Muscle layer of duodenum (tissue), 2 donors: ENCODE measurements at regions not wholly inside any gene's neighbourhood (a gene's known extent, or its start where the extent isn't known, plus 50 kb on each side); places are given as distances from the start of the nearest gene placed in this dataset.

Experiments
- H3K27ac ChIP-seq: one replicate; pipeline ENCODE4 v1.7.0; 2013; ENCODE audit warnings: mild to moderate bottlenecking, low read length
- H3K27me3 ChIP-seq: one replicate; pipeline ENCODE4 v1.7.0; 2013; ENCODE audit warnings: low read depth, mild to moderate bottlenecking, control low read depth, low read length
- H3K36me3 ChIP-seq, 2 donors: one replicate each; pipeline ENCODE4 v1.7.0; 2013; ENCODE audit warnings: low read length in 2 of 2, control low read depth in 1 of 2, mild to moderate bottlenecking in 1 of 2; ENCODE audit not compliant: insufficient read depth in 2 of 2, control insufficient read depth in 1 of 2
- H3K4me1 ChIP-seq, 2 donors: one replicate each; pipeline ENCODE4 v1.7.0; 2013; ENCODE audit warnings: low read length in 2 of 2, mild to moderate bottlenecking in 2 of 2, control low read depth in 1 of 2, moderate library complexity in 1 of 2; ENCODE audit not compliant: insufficient read depth in 2 of 2, control insufficient read depth in 1 of 2
- H3K4me3 ChIP-seq, 2 donors: one replicate each; pipeline ENCODE4 v1.7.0; 2013; ENCODE audit warnings: low read length in 2 of 2, low read depth in 1 of 2, mild to moderate bottlenecking in 1 of 2
- H3K9me3 ChIP-seq, 2 donors: one replicate each; pipeline ENCODE4 v1.7.0; 2013; ENCODE audit warnings: low read length in 2 of 2, control low read depth in 1 of 2, mild to moderate bottlenecking in 1 of 2; ENCODE audit not compliant: control insufficient read depth in 1 of 2
- donor health status: healthy.

DNA sequence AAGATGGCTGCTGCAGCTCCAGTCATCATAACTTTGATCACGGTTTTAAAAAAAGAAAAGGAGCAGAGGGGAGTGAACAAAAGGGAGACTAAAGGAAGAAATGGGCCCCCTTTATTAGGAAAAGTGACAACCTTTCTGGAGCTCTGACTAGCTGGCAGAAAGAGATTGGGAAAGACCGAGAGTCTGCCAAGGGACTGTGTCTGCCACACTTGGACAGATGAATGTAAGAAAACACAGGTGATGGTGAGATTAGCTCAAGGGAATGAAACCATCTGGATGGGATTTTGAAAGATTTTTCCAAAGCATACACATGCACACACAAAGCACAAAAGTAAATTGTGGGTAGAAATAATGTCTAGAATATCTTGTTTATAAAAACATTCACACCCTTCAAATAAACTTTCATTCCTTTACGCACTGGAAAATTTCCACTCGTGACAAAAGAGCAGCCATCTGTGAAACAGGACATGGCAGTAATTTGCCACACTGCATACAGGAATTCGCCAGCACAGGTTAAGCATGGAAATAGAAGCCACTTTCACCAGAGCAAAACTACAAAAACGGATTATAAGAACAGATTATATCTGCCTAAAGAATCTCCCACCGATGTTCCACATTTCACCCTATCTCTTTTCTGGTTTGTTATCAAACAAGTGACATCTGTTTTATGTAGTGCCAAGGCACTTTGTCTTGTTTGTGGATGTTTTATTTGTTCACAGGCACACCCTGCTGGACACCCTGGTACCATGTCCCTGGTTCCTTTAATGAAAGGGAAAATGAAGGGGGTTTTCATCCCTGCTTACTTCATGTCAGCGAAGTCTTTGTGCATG lies 819.5 kb downstream of the DIAPH3 start:
- H3K27ac ChIP-seq: no peak overlapping the region
- H3K27me3 ChIP-seq: no peaks in the 10 kb centered on the region
- no peaks in the 10 kb centered on the region for H3K9me3 ChIP-seq
- H3K4me3 ChIP-seq: no peak overlapping the region
- H3K36me3 ChIP-seq: no peaks in the 10 kb centered on the region
- H3K4me1 ChIP-seq: peaks cover 0 to 17% of the 10 kb centered on the region in 2 donors

- no peaks in the 10 kb centered on the region for H3K27me3 ChIP-seq
- H3K4me1 ChIP-seq: peaks cover 0 to 17% of the 10 kb centered on the region in 2 donors
- H3K4me3 ChIP-seq: no peak overlapping the region
- no peaks in the 10 kb centered on the region for H3K9me3 ChIP-seq
- H3K36me3 ChIP-seq: no peaks in the 10 kb centered on the region
- H3K27ac ChIP-seq: peak overlapping the region; percentile 46
Observed at GRCh38 chr13:59345311-59345710, 818.4 kb downstream of the DIAPH3 start.

DNA sequence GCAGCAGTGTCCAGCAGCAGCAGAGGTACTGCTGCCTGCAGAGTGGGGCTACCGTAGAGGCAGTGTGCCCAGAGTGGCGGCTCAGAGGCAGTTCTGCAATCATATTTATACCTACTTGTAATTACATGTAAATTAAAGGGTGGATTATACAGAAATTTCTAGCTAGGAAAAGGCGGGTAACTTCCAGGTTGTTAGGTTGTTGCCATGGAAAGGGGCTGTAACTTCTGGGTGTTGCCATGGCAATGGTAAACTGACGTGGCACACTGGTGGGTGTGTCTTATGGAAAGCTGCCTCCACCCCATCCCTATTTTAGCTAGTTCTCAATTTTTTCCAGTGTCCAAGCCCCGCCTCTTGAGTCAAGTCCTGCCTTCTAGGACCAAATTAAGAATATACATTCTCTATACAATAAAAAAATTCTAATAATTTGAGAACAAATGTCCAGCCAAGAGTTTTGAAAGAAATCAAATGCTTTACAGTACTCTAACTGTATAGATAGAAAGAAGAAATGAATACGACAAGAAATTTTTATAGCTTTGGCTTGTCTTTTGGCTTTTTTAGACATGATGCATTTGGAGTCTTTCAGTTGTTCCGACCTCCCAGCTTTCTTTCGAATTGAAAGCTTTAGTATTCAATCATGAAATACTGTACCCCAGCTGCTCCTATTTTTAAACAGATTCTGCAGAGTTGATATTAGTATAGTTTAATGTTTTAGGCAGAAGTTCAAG lies 816.6 kb downstream of the DIAPH3 start:
- no peak overlapping the region for H3K27ac ChIP-seq
- H3K9me3 ChIP-seq: no peaks in the 10 kb centered on the region
- no peak overlapping the region for H3K4me3 ChIP-seq
- H3K27me3 ChIP-seq: no peaks in the 10 kb centered on the region
- H3K4me1 ChIP-seq: peaks cover 0 to 17% of the 10 kb centered on the region in 2 donors
- H3K36me3 ChIP-seq: no peaks in the 10 kb centered on the region

GRCh38 chr13:59348617-59349016 lies 815.1 kb downstream of the DIAPH3 start:
- no peak overlapping the region for H3K27ac ChIP-seq
- H3K4me3 ChIP-seq: no peak overlapping the region
- no peaks in the 10 kb centered on the region for H3K9me3 ChIP-seq
- H3K4me1 ChIP-seq: peaks cover 0 to 17% of the 10 kb centered on the region in 2 donors
- H3K36me3 ChIP-seq: no peaks in the 10 kb centered on the region
- no peaks in the 10 kb centered on the region for H3K27me3 ChIP-seq

DNA sequence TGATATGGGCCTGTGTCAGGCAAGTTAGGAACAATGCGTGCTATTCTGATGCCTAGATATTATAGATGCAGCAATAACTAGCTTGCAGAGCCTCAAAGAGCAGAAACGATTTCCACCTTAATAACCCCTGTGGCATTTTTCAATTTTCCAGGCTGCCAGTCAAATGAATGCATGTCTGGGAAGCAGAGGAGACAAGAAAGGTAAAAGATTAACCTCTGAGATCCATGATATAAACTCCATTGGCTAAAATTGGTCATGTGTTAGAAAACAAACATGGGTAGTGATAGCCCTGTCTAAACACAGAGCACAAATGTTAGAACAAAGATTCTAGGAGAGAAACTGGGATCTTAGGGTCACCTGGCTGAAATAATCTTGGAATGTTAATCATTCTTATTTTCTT lies 811.1 kb downstream of the DIAPH3 start:
- Histone ChIP-seq H3K9me3 (no peaks in the 10 kb centered on the region), H3K4me3 (no peak overlapping the region), H3K36me3 (no peaks in the 10 kb centered on the region), H3K27me3 (no peaks in the 10 kb centered on the region), H3K4me1 (peaks cover 0 to 14% of the 10 kb centered on the region in 2 donors), H3K27ac (no peak overlapping the region)

DNA sequence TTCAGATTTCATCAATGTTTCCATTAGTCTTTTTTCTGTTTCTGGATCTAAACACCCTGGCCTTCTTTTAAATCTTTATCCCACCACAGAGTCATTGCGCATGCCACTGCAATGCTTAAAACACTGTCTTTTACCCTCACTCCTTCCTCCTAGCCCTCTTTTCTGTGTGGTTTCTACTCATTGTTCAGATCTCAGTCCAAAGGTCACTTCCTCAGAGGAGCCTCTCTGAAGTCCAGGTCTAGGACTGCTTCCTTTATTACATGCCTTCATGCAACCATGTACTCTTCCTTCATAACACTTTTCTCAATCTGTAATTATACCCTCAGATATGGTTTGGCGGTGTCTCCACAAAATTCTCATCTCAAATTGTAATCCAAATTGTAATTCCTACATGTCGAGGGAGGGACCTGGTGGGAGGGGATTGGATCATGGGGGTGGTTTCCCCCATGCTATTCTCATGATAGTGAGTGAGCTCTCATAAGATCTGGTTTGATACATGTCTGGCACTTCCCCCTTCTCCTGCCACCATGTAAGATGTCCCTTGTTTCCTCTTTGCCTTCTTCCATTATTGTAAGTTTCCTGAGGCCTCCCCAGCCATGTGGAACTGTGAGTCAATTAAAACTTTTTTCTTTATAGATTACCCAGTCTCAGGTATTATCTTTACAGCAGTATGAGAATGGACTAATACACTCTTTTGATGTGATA lies 808.9 kb downstream of the DIAPH3 start:
- no peak overlapping the region for H3K27ac ChIP-seq
- no peak overlapping the region for H3K4me3 ChIP-seq
- H3K4me1 ChIP-seq: peaks cover 0 to 16% of the 10 kb centered on the region in 2 donors

DNA sequence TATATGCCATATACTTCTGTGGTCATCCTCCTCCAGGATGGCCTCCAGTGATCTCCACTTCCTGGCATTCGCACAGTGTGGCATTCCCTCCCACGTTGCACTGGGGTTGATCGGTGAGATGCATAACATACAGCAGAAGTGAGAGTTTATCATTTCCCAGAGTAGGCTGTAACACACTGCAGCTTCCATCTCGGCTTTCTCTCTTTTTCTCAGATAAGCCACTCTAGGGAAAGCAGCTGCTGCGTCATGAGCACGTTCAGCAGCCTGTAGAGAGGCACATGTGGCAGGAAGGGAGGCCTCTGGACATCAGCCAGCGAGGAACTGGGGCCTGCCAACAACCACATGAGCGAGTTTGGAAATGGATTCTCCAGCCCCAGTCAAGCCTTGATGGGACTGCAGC lies 807.1 kb downstream of the DIAPH3 start:
- Histone ChIP-seq H3K27me3 (no peaks in the 10 kb centered on the region), H3K36me3 (no peaks in the 10 kb centered on the region), H3K9me3 (no peaks in the 10 kb centered on the region), H3K4me1 (peaks cover 0 to 23% of the 10 kb centered on the region in 2 donors), H3K4me3 (no peak overlapping the region), H3K27ac (no peak overlapping the region)

More for the DNA sequence above, 808.9 kb downstream of the DIAPH3 start:
- Histone ChIP-seq H3K36me3 (no peaks in the 10 kb centered on the region), H3K9me3 (no peaks in the 10 kb centered on the region), H3K27me3 (no peaks in the 10 kb centered on the region)

DNA sequence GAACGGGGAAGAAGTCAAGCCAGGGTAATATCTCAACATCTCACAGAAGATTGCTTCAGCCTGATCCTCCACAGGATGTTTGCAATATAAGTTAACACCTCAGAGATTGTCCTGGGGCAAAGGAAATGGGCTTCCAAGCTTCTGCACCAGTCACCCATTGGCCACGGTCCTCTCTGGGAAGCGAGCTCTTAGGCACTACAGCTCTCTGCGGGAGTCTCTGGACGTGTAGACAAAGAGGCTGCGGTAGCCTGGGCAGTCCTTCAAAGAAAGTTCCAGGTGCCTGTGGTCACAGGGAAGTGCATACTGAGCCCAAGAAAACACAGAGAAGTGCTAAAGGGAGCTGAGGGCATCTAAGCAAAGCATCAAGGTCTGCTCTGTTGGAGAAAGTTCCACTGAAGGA lies 805.7 kb downstream of the DIAPH3 start:
- no peaks in the 10 kb centered on the region for H3K36me3 ChIP-seq
- no peak overlapping the region for H3K27ac ChIP-seq
- H3K27me3 ChIP-seq: no peaks in the 10 kb centered on the region
- H3K4me3 ChIP-seq: no peak overlapping the region
- H3K4me1 ChIP-seq: peaks cover 0 to 23% of the 10 kb centered on the region in 2 donors
- no peaks in the 10 kb centered on the region for H3K9me3 ChIP-seq

GRCh38 chr13:59360108-59360507 lies 803.6 kb downstream of the DIAPH3 start:
- Histone ChIP-seq H3K4me3 (no peak overlapping the region), H3K36me3 (no peaks in the 10 kb centered on the region), H3K9me3 (no peaks in the 10 kb centered on the region), H3K27me3 (no peaks in the 10 kb centered on the region), H3K4me1 (peaks cover 3 to 35% of the 10 kb centered on the region in 2 donors), H3K27ac (no peak overlapping the region)

- peaks cover 3 to 32% of the 10 kb centered on the region in 2 donors for H3K4me1 ChIP-seq
- H3K36me3 ChIP-seq: no peaks in the 10 kb centered on the region
- H3K27ac ChIP-seq: no peak overlapping the region
- H3K9me3 ChIP-seq: no peaks in the 10 kb centered on the region
- H3K27me3 ChIP-seq: no peaks in the 10 kb centered on the region
- no peak overlapping the region for H3K4me3 ChIP-seq
Observed at GRCh38 chr13:59360916-59361315, 802.8 kb downstream of the DIAPH3 start.

- H3K27me3 ChIP-seq: no peaks in the 10 kb centered on the region
- H3K27ac ChIP-seq: no peak overlapping the region
- H3K4me1 ChIP-seq: peaks cover 3 to 23% of the 10 kb centered on the region in 2 donors
Observed at GRCh38 chr13:59363313-59363712, 800.4 kb downstream of the DIAPH3 start.

More at GRCh38 chr13:59363313-59363712, 800.4 kb downstream of the DIAPH3 start:
- H3K4me3 ChIP-seq: no peak overlapping the region
- H3K9me3 ChIP-seq: no peaks in the 10 kb centered on the region
- no peaks in the 10 kb centered on the region for H3K36me3 ChIP-seq
